GM12864 (cell line): ENCODE measurements at regions not wholly inside any gene's neighbourhood (a gene's known extent, or its start where the extent isn't known, plus 50 kb on each side); places are given as distances from the start of the nearest gene placed in this dataset.

Experiments used
- DNase-seq: peaks from one replicate; pipeline ENCODE4 v3.0.0-alpha.2; 2011; ENCODE audit warnings: low read depth
- H3K4me3 ChIP-seq: 2 replicates; pipeline ENCODE4 v1.5.1; 2011; ENCODE audit warnings: mild to moderate bottlenecking, low read depth, low read length, control low read depth
- CTCF ChIP-seq: IDR thresholded peaks from 2 replicates; pipeline ENCODE4 v1.5.1; 2011; ENCODE audit warnings: low read depth, mild to moderate bottlenecking, moderate library complexity, low read length, control low read depth, inconsistent platforms; ENCODE audit errors: missing control alignments

DNA sequence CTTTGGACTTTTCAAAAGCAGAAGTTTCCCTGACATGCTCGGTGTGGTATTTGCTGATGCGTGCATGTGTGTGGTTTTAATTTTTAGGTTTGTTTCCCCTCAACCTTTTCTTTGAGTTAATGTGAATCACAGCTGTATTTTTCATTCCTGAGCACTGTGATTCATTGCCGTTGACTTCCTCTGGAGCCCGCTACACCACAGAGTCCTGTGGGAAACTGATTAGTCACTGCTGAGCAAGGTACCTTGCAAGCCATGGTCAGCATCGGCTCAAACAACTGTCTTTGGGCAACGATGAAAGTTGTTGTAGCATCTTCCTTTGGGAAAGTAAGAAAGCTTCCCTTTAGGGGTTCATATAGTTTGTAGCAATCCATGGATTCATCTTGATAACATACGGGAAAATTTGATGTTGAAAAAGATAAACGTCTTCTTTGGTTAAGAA lies 57.5 kb downstream of the RIN2 start:
- no peak for TF ChIP-seq CTCF
- DNase-seq: no peak
- no peak overlapping the region for H3K4me3 ChIP-seq

DNA sequence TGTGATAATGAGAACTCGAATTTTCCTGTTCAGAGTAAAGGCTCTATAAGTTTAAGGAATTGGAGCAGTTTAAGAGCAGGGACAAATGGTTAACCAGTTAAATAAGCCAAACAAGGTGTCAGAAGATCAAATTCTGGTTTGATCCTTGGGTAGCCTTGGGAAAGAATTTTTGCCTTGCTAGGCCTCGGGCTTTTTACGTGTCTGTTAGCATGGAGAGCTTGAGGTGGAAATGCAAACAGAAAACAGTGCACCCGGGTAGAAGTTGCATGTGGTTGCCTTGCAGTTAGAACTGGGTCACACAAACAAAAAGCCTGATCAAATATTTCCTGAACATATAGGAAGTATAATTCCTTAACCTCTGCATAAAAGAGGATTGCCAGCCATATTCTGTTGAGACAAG lies 58.3 kb downstream of the RIN2 start:
- no peak for TF ChIP-seq CTCF
- no peak for DNase-seq
- no peak overlapping the region for H3K4me3 ChIP-seq

- no peak for TF ChIP-seq CTCF
- no peak for DNase-seq
- no peak overlapping the region for H3K4me3 ChIP-seq
Measured at GRCh38 chr20:19817017-19817416, 59.0 kb downstream of the RIN2 start.

DNA sequence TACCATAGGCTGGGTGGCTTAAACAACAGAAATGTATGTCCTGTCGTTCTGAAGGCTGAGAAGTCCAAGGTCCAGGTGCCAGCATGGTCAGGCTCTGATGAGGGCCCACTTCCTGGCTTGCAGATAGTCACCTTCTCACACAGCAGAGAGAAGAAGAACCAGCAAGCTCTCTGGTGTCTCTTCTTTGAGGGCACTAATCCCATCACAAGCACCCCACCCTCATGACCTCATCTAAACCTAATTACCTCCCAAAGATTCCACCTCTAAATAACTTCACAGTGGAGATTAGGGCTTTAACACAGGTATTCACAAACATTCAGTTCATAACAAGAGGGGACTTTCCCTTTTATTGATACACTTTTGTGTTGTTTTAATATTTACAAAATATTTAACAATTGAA lies 61.1 kb downstream of the RIN2 start:
- H3K4me3 ChIP-seq: no peak overlapping the region
- TF ChIP-seq CTCF: no peak
- DNase-seq: no peak

- no peak for TF ChIP-seq CTCF
- no peak overlapping the region for H3K4me3 ChIP-seq
- DNase-seq: no peak
Measured at GRCh38 chr20:19820555-19821211, 62.6 kb downstream of the RIN2 start.

DNA sequence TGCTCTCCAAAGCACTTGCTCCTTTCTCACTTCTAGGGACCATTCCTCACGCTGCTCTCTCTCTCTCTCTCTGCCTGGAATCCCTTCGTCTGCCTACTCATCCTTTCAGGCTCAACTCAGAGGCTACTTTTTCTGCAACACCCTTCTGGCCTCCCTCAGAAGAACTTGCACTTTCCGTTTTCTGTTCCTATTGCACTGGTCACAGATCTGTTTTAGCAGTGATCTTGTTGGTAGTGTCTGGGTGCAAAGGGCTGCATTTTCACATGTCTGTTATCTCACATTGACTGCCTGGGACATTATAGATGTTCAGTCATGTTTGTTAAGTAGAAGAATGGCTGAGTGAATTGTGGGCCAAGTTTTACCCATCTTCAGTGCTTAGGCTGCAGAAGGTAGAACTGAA lies 63.5 kb downstream of the RIN2 start:
- no peak for DNase-seq
- TF ChIP-seq CTCF: no peak
- no peak overlapping the region for H3K4me3 ChIP-seq

- no peak for TF ChIP-seq CTCF
- no peak for DNase-seq
- H3K4me3 ChIP-seq: no peak overlapping the region
Measured at GRCh38 chr20:19823216-19823615, 65.2 kb downstream of the RIN2 start.
